NCI-H82 treated with DMSO at 0.1 percent for 48 hours (cell line): ENCODE measurements at regions not wholly inside any gene's neighbourhood (a gene's known extent, or its start where the extent isn't known, plus 50 kb on each side); places are given as distances from the start of the nearest gene placed in this dataset.

Experiments used
- DNase-seq: peaks from one replicate; lab custom pipeline; 2025; ENCODE audit not compliant: unreplicated experiment; lab: John Stamatoyannopoulos, UW

DNA sequence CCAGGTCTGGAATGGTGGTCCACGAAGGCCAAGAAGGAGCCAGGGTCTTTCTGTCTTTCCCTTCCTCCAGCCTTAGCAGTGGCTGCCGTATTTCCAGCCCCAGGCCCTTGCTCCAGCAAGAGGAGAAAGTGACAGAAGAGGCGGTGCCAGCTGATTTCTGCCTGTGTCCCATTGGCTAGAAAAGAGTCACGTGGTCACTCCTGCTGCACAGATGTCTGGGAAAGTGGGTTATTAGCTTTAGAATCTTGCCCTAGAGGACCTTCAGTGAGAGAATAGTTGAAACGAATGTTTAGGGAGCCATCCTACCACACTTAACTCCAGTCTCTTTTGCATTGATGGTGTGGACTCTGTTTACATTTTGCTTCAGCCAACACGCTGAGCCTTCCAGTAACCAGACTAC, 99.3 kb upstream of the BCOR start:
- DNase-seq = no peak

DNA sequence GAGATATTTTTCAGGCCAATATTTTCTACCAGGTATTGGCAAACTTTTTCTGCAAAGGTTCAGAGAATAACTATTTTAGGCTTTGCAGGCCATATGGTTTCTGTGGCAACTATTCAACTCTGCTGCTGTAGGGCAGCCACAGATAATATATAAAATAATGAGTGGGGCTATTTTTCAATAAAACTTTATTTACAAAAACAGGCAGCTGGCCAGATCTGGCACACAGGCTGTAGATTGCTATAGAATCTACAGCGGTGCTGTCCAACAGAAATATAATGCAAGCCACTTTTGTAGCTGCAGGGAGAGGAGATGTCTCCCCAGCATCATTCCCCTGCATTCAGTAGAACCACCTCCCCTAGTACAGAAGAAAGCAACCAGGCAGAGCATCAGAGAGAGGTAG, 97.6 kb upstream of the BCOR start:
- DNase-seq = no peak

DNA sequence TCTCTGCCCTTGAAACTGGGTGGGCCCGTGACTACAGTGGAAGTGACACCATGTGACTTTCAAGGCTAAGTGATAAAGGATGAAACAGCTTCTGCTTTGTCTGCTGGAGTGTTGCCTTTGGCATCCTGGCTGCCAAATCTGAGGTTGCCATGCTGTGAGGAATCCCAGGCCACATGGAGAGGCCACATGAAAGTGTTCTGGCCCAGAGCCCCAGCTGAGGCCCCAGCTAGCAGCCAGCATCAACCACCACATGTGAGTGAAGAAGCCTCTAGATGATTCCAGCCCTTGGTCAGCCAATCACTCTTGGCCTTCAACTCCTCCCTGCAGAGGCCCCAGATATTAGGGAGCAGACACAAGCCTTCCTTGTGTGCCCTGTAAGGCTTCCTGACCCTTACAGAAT, 94.4 kb upstream of the BCOR start:
- DNase-seq = no peak

DNA sequence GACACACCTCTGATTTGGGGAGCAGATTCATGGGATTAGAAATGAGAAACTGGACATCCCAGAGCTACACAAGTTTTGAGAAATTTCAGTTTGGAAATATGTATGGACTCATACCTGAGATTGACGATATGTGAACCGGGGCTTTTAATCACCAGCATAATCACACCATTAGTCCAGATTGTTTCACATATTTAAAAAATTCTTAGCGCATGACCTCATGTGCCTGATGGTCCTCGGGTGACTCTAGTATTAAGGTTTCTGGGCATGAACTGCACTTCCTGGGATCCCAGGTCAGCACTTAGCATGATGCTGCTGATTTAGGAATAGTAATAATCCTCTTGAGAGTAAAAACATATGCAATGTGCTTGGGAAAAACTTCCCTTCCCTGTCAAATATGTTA, 91.9 kb upstream of the BCOR start:
- no peak for DNase-seq

DNA sequence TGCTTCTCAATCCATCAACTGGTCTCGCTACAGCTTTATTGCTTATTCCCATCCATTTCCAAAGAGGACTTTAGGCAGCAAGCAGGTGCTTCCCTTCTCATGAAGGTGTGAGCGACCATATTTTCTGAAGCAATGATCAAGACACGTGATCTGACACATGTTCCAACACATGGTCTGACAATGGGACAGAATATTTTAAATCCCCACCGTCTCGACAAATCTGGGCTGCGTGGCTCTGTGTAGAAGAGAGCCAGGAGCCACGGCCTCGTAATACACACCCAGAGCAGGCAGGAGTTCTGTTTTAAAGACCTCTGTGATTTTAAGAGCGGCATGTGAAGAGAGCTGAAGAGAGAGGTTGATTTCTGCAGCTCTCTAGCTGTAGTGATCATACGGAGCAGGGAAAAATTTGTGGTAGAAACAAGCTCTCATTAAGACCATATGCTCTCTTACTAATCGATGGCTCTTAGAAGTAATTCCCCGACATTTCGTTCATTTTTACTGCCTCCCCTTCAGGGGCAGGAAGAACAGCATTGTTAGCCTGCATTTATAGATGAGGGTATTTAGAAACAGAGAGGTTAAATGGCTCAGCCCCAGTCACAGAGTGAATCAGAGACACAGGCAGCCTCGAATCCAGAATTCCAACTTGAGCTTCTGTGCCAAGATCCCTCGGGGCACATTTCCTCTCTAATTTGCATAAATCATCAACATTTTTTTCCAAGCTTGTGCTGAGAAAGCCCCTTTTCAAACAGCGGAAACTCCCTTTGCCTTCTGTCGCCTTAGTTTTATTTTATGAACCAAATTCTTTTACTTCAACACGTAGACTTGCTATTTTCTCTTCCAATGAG, 91.0 kb upstream of the BCOR start:
- DNase-seq = no peak

DNA sequence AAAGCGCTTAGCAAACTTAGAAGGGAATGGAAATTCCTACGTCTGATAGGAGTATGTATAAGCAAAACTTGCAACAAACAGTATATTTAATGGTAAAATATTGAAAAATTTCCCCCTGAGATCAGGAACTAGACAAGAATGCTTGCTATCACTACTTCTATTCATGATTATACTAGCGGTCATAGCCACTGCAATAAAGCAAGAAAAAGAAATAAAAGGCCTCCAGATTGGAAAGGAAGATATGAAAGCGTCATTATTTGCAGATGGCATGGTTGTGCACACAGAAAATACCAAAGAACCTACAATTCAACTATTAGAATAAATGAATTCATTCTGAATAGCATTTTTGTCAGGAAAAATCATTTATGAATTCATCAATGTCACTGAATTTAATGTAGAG, 87.2 kb upstream of the BCOR start:
- no peak for DNase-seq

DNA sequence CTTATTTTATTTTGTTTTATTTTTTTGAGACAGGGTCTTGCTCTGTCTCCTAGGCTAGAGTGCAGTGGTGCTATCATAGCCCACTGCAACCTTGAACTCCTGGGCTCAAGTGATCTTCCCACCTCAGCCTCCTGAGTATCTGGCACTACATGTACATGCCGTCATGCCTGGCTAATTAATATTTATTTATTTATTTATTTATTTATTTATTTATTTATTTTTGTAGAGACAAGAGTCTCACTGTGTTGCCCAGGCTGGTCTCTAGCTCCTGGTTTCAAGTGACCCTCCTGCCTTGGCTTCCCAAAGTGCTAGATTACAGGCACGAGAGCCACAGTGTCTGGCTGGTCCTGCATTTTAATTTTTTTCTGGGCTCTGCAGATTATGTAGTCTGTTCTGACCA, 84.9 kb upstream of the BCOR start:
- DNase-seq = no peak

DNA sequence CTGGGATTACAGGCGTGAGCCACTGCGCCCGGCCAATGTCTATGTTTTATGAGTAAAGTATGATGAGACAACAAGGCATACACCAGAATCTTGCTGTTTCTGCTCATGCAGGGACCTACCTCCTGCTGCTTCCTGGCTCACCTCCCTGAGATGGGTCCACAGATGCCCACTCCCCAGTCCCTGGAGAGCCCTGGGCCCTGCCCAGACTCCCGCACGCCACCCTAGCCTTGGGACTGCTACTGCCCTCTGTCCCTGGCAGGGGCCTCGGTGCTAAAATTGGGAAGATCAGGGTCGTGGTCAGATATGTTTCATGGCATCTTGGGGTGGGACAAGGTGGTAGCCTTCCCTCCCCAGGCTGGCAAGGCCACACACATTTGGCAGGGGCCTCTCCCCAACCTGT, 84.3 kb upstream of the BCOR start:
- DNase-seq = no peak

DNA sequence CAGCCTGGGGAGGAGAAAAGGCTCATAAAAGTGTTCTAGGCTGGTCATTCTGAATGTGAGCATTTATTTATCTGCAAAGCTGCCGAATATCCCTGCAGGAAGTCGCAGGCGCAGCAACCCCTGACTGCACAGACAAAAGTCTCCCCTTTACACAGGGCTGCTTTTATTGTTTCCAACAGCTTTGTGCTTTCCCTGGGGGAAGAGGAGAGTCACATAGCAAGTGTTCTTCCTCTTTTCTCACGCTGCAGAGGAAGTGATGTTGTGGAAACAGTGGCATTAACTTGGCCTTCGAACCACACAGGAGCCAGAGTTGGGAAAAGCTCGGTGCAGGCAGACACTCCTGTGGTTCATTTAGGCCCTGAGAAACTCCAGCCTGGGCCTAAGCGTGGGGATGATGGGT, 81.5 kb upstream of the BCOR start:
- no peak for DNase-seq

DNA sequence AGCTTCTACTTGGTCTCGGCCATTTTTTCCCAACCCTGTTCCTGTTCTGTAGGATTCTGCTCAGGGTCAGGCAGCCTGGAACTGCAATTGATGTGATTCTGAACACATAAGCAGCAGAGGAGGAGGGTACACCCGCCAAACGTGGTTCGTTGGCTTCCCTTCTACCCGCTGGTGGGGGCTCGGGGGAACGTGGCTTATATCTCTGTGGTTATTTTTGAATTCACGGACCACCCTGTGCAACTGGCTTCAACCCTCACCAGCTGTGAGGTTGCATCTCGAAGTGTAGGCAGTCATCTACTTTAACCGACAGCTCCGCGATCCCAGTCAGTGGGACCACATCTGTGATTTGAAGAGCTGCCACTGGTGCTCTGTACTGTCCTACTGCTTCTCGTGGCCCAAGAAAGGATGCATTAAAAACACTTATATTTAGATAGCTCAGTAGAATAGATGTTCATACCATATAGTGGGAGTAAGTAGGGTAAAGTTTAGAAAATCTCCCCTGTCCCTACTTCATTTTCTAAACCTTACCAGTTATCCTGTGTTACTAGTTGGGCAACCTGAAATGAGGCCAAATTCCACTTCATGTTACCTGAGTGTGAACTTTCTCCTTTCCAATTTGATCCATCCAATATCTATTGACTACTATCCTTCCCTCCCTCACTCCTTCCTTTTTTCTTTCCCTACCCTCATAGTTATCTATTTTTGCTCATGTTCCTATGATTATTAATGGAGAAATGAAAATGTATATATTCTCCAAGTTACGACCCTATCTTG, 80.4 kb upstream of the BCOR start:
- no peak for DNase-seq

DNA sequence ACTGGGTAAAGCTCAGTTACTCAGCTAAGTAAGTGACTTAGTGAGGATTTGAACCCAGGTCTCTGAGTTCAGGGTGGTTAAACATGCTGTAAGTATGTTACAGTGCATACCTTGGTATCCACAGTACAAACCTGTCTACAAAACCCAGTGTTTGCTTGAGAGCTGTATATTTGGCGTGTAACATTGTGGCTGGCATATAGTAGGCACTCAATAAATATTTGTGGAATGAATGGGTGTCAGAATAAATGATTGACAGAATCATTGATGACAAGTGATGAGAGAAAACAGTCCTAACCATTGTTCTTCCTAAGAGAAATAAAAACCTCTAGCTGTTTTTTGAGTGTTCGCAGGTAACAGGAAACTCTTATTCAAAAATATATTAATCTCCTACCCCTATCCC, 79.7 kb upstream of the BCOR start:
- no peak for DNase-seq

DNA sequence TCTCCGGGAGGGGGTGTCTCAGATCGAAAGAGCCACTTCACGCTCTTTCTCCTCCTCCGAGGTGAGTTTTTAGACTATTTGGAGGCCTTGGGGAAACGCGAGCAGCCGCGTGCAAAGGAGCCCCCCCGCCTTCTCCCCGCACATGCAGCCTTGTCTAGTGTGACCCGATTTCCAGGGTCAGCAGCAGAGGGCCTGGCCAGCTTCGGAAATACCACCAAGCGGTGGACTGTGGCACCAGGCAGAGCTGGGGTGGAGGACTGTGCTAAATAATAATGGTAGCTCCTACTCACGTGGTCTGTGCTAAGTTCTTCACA, 79.3 kb upstream of the BCOR start:
- no peak for DNase-seq

DNA sequence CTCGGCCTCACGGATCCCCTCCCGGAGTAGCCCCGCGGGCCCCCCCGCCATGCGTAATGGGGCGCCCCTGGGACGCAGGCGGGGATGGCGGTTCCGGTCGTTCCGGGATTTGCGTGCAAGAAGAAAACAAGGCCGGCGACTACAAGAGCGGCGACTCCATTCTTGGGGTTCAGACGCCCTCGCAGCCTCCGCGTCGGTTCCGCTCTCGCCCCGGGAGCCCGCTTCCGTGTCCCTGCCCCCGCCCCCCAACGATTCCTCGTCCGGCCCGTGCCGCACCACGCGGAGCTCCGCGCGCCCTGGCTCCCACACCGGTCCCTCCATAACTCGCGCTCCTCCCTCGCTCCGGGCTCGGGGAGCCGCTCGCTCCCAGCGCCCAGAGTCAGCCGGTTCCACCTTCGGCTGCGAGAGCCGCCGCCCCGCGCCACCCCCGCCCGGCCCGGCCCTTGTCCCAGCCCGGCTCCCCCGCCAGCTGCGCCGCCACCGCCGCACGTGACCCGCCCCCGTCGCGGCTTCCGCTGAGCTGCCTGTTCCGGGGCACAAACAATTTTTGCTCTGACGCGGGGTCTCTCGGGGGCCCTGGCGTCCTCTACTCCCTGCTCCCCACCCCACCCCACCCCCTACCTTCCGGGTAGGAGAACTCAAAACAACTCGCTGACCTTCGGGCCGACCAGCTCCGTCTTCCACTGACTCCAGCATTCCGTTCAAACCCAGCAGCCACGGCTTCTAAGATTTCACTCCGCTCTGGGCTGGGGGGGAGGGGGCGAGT, 78.8 kb upstream of the BCOR start:
- no peak for DNase-seq

DNA sequence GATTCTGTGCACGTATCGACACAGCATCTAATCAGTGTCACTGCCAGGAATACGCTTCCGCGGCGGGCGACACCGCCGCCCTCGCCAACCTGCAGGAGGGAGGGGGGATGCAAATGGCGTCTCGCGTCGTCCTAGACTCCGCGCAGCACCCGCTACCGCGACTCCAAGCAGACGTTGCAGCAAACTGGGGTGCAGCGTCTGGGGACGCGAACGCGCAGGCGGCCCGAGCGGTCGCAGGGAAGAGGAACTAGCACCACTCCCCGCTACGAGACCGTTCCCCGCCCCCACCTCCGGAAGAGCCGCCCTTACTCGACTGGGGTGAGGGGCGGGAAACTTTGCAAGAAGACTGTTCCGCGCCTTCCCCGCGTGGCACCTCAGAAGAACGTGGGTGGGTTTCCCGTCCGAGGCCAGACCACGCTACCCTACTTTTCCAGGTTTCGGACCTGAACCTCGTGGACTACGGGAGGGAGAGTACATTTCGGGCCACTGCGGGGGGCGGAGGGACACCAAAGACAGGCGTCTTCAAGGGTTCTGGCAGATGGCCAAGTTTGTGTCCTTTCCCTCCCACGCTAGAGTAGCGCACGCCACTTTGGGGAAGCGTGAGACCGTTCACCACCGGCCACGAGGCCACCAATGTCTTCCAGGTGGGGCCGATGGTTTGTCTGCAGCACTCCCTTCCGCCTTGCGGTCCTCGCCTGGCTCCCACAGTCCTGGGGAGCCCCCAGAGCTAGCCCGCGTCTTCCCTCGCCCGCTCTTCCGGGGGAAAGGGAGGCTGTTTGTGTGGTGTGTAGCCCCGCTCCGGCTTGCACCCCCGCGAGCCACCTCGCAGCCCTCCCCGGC, 78.0 kb upstream of the BCOR start:
- DNase-seq = no peak

DNA sequence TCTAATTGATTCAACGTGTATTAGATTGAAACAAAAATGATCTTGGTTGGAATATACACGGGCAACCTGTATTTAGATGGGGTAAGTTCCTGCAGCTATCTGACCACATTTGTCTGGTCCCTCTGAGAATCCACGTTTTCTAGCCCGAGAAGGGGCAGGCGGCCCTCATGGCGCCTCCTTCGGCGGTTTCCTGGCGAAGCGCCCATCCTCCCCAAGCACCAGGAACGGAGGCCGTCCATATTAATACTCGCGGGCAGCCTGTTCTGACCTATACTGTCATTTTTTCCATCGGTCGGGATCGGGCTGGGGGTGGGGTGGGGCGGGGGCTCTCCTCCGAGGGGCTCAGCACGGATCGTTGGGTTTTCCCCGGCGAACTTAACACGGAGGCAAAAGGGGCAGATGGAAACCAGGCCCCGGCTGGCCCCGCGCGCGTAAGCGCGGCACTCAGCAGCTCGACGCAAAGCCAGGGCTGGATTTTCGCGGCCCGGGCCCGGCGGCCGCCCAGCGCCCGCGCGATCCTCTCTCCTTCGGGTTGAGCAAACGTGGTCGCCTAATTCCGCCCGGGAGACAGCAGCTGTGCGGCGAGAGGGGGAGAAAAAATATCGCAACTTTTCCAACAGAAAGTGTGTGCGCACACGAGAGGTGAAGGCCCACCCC, 77.2 kb upstream of the BCOR start:
- no peak for DNase-seq

DNA sequence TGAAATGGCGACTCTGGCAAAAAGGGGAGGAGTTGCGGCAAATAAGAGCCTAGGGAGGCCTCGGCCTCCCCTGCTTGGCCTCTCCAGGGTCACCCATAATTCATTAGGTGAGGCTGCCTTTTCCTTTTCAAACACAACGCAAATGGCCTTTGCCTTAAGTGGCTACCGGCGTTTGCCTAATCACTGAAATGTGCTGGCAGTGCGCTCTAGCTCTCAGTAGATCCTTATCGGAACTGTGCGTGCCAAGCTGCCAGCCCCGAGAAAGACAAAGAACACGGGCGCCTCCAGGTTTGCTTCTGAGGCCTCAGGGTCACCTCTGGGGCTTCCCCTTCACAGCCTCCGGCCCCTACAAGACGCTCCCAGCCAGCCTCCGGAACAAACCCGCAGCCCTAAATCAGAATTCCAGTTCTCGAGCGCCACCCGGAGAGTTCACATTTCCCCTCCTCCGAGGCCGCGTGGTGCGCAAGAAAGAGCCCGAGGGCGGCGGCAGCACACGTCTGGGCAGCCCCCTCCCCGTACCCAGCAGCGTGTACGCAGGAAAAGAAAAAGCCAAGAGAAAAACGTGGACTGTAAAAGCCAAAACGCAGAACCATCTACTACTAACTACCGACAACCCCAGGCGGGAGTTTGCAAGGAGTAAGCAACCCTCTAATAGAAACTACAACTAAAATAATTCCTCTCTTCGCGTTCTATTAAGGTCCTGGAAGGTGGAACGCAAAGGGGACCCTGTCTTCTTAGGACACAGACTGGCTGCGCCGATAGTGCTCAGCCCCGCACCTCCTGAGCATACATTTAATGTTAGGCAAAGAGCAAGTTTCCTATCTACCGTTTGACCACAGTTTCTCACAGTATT, 76.5 kb upstream of the BCOR start:
- DNase-seq = no peak

DNA sequence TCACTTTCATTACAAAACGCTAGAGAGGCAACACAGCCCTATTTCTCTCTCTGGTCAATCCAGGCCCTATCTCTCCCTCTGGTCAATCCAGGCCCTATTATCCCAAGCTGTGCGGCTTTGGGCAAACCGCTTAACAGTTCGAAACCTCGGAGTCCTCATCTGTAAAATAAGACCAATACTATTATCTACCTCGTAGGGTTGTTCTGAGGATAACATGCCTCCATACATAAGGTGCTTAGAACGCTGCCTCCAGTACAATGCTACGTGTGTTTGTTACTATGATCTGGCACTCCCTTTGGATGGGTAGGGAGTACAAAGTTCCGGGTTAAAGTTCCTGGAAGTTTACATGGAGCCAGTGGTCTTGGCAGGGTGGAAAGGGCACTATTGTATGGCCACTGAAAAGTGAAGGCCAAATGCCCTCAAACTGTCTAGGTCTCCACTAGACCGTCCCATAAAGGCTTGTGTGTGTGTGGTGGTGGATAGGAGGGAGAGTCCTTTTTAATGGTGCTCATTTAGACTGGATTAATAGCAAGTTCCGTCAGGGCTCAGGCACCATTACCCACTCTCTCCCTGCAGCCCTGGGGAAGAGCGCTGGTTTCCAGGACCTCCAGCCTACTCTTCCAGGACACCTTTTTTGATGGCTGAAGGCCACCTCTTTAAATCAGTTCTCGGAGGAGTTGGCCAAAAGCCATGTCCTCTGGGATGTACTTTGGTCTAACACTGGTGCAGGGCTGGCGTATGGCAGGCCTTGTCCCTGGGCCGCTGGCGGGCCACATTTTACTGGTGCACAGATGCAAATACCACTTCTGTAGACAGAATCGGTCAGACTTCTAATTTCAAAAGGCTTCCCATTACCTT, 75.6 kb upstream of the BCOR start:
- no peak for DNase-seq

DNA sequence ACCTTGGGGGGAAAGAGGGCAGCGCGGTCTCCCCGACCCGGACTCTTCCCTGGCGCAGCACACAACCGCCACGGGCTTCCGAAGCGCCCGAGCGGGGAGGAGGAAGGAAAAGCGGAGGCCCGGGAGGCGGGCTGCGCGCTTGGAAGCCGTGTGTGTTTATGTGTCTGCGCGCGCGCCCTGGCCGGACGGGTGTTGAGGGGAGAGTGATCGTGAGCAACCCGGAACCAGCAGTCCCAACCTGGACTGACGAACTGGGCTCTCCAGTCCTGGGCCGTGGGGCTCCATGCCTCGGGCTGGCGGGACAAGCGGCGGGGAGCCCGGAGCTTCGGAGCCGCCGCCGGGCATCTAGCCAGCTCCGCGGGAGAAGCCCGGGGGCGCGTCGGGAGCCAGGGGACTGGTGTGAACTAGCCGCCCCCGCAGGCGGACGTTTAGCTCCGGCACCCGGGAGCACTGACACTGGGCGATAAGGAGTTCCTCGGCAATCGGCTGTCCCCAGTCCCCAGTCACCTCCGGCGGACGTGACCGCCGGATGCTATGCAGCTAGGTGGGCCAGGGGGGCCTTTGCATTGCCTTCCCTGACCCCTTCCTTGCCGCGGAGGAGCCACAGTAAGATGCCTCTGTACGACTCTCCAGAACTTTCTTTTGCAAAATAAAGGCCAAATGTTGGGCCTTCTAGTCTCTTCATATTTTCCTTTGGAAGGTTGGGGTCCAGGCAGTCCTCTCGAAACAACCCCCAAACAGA, 74.8 kb upstream of the BCOR start:
- no peak for DNase-seq
